Endothelial cell of hepatic sinusoid (primary cell): ENCODE measurements at regions not wholly inside any gene's neighbourhood (a gene's known extent, or its start where the extent isn't known, plus 50 kb on each side); places are given as distances from the start of the nearest gene placed in this dataset.

ENCODE experiments used
- in situ Hi-C: cut with HindIII; loops from 2 replicates; pipeline ENCODE4 v1.10.0; 2017; ENCODE audit warnings: low sequenced_read_pairs

DNA sequence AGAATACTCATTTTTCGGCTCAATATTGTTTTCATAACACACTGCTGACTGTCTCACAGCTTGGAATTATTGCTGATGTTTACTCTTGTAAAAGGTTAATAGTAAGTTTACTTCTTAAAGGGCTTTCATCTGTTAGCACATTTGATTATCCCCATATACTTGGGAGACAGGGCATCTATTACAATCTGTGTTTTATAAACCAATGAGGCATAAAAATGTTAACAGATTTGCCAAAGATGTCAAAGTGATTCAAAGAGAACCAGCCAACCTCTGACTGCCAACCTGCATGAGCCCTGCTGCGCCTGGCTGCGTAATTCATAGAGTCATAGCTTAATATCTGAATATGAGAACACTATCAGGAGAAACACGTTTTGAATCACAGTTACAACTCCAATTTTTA is 665.6 kb downstream of the TRIML1 start:
- in situ Hi-C loops: no loop called here

DNA sequence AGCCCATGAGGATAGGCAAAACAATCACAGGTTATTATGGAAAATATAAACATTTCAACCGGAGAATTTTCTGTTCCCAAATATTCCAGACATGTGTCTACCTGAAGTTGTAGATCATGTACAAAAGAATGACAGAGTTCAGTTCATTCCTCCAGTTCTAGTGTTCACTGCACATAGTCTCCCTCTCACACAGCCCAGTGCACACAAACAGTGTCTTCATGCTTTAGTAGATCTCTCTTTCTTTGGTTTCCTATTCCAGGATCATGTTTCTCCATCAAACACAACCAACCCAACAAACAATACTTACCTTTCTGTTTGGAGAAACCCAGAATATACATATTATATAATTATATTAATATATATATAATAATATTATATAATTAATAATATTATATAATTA is 671.9 kb downstream of the TRIML1 start:
- in situ Hi-C loops: no loop called here

DNA sequence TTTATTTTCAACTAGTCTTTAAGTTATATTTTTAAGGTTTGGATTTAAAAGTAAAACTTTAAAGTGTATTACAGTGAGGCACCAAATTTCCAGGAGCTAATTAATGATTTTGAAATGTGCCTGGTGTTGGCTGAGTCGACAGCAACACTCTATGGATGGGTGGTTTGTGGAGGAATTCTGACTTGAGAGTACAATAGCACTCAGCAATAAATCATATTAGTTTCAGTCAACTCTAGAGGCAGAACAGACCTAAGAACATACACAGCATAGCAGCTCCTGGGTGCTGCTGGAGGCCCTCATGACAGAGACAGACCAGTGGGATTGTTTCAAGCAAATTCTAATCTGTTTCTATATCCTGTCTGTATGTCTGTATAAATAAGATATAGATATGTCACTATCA is 673.4 kb downstream of the TRIML1 start:
- in situ Hi-C loops: no loop called here

DNA sequence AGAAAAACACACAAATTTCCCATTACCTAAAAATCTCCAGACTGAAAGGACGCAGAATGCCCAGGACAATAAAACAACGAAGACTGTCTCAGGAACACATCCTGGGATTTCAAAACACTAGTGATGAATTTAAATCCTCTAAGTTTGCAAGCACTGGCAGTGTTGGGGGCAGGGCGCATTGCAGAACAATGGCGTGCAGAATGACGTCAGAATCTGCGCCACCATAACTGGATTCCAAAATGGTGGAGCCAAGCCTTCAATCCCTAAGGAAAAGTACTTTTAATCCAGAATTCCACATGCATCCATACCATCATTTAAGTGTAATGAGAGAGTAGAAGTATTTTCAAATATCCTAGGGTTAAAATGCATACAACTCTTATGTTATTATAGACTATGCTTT is 679.1 kb downstream of the TRIML1 start:
- in situ Hi-C loops: no loop called here

DNA sequence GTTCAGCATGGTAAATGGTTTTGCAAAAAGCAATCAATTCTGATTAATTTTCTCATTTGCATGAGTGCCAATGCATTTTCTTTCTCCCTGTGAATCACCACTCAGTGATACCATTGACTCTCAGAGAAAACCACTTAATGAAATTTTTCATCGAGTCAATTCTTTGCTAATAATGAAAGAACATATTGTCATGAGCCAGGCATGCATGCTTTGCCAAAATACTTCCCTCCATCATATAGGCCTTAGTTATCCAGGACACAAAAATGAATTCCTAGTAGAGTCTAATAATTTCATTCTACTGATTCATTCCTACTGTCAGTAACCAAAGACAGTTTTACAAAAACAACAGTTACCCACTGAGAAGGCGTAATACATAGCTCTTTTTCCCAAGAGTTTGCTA is 680.0 kb downstream of the TRIML1 start:
- in situ Hi-C loops: no loop called here

DNA sequence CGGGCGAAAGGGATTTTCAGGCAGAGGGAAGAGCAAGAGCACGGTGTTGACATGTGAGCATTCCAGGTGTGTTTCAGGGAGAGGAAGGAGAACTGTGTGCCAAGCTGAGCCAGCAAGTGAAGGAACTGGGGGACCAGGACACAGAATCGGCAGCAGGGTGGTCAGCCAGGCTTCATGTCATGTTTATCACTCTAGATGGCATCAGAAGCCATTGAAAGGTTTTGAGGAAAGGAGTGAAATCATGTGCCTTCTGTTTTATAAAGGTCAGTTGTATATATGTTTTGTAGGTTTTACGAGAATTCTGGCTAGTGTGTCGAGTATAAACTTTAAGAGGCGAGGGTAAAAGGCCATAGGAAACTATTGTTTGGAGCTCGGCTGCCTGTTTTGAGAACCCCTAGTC is 682.3 kb downstream of the TRIML1 start:
- in situ Hi-C loops: no loop called here

DNA sequence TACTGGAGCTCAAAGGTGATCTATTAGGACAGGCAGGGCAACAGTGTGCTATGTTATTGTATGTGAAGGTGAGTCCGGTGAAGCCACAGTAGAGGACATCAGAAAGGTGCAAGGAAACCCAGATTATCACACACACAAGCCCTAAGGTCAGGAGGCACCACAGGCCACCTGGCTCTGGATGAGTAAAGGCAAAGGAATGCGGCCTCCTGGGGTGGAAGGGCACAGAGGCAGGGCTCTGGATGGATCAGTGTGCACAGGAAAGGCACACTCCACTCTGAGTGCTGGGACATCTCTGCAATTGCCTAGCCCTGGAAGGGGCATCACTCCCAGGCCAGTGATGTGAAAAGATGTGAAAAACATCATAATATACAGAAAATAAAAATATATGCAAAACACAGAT is 683.5 kb downstream of the TRIML1 start:
- in situ Hi-C loops: no loop called here

DNA sequence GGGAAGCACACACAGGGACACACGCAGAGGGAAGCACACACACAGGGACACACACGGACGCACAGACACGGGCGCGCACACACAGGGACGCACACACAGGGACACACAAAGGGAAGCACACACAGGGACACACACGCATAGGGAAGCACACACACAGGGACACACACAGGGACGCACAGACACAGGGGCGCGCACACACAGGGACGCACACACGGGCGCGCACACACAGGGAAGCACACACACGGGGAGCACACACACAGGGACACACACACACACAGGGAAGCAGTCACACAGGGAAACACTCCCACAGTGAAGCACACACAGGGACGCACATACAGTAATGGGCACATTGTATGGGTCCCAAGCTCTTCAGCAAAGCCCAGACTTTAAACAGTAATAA is 685.3 kb downstream of the TRIML1 start:
- in situ Hi-C loops: no loop called here

DNA sequence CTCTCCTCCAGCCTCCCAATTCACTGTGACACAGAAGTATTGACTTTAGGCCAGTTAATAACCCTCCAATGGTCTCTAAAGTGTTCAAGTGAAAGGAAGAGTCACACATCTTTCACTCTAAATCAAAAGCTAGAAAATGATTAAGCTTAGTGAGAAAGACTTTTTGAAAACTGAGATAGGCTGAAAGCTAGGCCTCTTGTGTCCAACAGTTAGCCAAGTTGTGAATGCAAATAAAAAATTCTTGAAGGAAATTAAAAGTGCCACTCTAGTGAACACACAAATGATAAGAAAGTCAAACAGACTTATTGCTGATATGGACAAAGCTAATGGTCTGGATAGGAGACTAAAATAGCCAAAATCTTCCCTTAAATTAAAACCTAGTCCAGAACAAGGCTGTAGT is 687.2 kb downstream of the TRIML1 start:
- in situ Hi-C loops: no loop called here

DNA sequence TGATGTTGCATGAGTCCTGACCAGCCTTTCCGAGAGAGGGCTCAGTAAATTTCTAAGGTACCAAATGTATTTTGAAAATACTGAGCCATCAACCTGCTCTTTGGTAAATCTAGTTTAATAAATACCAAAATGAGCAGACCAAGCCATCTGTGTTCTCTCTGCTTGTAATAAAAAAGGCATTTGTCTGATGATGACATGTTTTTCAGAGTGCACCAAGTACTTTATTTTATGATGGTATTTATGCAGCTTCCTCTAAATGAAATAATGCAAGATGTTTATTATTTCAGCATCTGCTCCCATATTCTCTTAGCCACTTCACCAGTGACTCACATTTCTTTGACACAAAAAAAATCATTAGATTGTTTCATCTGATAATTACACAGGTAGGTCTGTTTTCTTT is 700.5 kb downstream of the TRIML1 start:
- in situ Hi-C loops: no loop called here

DNA sequence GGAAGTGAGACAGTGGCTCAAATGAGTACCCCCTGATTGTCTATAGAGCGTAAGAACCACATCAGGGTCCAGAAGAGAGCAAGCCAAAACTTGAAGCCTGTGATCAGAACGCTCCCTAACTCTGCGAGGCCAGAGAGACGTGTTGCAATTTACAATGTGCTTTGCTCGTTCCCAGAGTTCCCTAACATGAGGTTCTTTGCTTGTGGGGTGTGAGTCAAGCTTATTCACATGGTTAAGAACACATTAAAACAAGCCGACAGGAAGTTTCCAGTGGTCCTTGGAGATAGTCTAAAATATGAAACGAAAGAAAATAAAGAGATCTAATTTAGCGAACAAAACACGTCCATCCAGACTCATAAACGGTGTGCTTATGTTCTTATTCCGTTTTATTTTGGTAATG is 702.3 kb downstream of the TRIML1 start:
- in situ Hi-C loops: no loop called here

DNA sequence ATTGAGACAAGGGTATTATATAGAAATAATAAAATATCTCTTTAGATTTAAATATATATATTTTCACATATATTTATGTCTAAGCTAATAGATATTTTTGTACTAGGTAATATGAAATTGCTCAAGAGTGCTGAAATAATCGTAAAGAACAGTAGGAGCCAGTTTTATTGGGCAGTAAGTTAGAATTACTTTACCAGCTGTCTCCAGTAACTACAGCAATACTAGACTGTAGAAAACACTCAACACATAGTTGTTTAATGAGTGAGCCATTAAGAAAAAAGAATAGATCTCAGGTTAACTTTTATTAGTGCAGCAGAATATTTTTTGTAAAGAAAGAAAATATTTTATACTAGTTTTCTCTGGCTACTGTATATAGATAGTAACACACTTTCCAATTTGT is 715.2 kb downstream of the TRIML1 start:
- in situ Hi-C loops: no loop called here

DNA sequence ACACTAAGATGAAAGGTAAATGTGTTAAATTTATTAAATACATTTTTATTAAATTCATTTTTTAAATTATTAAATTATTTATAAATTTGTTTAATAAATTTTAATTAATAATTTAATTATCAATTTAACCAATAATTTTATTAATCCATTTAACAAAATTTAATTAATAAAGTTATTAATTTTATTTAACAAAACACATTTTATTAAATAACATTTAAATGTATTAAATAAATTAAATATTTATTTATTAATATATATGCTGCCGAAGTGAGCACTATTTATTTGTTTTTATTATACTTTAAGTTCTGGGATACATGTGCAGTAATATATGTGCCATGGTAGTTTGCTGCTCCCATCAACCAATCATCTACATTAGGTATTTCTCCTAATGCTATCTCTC is 719.5 kb downstream of the TRIML1 start:
- in situ Hi-C loops: no loop called here

DNA sequence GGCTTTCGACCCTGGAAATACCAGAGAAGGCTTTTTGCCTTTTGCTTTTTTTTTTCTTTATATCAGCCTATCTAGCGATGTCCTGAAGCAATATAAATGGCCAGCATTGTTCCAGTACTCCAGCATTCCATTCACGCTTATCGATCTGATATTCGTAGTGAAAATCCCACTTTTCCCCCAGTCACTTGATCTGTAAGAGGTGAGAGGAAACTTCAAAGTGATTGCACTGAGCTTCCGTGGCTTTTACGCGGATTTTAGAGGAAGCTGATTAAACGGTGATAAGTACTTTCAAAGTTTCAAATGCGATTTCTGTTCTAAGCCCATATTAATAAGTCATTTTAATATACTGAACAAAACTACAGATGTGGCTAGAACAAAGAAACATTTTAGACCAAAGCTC is 725.5 kb downstream of the TRIML1 start:
- in situ Hi-C loops: no loop called here

DNA sequence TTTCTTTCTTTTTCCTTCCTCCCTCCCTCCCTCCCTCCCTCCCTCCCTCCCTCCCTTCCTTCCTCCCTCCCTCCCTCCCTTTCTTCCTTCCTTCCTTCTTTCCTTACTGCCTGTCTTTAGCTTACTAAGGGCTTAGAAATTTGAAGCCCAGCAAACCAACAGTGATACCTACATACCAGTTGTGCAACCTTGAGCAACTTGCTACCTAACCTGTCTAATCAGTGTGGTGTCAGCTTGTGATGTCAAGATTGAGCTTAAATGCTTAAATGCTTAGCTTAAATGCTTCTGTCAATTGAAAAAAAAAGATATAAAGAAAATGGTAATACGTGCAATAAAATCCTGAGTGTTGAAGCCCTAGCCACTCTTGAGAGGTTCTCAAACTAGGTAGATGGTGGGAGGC is 728.6 kb downstream of the TRIML1 start:
- in situ Hi-C loops: no loop called here

DNA sequence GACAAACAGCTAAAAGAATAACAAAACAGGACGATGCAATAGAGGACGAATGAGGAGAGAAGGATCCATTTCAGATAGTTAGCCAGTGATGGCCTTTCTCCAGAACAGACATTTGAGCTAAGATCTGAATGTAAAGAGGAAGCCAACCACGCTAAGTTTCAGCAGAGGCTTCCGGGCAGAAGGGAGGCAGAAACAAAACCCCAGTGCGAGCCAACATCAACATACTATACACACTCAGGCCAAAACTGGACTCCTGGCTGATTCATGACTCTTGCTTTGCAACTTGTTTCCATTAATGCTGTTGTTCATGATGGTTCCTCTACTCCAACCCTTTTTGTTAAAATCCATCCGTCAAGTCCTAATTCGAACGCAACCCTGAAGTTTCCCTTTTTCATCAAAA is 730.3 kb downstream of the TRIML1 start:
- in situ Hi-C loops: no loop called here

DNA sequence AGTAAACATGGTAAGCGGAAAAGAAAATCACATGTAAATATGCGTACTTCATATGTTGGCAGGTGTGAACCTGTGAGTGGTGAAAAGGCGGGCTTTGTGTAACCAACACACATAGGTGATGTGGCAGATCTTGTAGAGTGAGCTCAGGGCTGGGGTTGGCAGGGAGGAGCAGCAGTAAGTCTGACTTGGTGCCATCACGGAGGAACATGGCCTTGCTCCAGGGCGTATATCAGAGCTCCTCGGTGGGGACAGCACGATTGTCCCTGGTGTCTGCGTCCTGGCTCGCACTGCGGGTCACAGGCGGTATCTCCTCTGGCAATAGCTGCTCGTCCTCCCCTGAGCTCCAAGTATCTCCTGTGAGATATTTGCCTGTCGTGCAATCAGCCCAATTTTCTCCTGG is 733.6 kb downstream of the TRIML1 start:
- in situ Hi-C loops: no loop called here

DNA sequence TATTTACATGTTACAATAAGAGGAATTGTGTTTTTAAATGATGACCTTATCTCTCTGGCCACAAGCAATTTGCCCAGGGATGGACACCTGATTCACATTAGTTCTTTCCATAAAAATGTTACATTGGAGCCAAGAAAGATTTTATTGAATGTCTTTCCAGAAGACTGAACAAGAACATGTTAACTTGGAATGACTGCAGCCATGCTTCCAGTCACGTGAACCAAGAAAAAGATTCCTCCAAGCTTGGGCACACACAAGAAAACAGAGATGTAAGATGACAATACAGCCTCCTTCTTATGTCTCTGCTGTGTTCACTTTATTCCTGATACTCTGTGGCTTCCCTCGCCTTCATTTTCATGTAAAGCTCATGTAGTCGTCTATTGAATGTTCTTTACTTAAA is 737.6 kb downstream of the TRIML1 start:
- in situ Hi-C loops: no loop called here

DNA sequence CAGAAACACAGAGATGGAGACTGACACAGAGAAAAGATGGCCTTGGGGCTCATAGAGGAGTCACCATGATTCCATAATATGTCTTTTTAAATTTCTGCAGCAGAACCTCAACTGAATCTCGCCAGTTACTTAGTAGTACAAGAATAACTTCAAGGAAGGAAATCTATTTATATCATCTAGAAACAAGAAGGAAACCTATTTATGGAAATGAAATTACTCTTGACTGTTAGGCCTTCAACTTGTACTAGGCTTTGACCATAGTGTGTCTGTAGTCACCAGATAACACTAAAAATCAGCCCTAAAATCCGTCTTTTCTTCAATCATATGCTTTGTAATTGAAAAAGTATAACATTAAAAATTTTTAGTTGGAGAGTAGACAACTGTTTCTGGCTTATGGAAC is 740.4 kb downstream of the TRIML1 start:
- in situ Hi-C loops: no loop called here

DNA sequence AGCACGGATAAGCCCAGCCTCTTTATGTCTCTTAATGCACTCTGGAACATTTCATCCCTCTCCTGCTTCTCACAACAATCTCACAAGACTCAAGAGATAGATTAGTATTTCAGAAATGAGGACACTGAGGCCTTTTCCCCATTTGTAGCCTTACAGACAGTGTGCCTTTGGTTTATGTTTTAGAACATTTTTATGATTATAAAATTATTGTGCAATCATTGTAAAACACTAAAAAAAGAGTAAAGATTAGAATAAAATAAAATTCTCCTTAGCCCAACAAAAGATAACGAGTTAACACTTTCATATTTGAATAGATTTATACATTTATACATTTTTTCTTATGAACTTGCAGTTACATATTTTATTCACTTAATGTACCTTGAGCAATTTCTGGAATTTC is 748.7 kb downstream of the TRIML1 start:
- in situ Hi-C loops: no loop called here

DNA sequence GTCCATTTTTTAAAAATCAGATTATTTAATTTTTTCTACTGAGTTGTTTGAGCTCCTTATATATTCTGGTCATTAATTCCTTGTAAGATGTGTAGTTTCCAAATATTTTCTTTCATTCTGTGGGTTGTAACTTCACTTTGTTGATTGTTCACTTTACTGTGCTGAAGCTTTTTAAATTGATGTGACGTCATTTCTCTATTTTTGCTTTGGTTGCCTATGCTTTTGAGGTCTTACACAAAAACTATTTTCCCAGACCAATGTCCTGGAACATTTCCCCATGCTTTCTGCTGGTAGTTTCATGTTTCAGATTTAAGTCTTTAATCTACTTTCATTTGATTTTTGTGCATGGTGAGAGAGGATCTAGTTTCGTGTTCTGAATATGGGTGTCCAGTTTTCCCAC is 753.6 kb downstream of the TRIML1 start:
- in situ Hi-C loops: no loop called here

DNA sequence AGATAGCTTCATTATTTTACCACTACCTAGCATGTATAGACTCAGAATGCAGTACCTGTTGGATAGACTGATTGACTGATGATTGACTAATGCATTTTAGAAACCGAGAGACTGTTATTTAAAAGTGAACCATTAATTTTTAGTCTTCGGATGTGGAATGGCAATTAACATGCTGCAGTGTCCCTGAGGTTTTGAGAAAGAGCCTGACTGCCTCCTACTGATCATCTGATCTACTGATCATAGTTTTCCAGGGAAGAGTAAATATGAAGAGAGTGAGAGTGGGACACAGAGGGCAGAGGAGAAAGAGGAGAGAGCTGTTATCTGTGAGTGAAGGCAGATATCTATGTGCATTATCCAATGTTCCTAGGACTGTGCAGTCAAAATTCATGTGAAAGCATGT is 764.7 kb downstream of the TRIML1 start:
- in situ Hi-C loops: no loop called here

DNA sequence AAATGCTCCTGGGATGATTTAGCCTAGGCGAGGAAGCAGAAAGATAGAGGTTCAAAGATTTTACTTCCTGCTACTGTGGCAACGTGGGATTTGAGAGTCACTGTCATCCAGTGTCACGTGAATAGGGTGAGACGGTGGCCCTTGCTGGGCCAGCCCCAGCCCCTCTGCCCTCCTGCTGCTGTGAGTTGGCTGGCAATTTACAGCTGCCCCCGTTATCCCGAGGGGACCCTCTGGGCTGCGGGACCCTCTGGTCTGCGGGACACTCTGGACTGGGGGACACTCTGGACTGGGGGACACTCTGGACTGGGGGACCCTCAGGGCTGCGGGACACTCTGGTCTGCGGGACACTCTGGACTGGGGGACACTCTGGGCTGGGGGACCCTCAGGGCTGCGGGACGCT is 765.4 kb downstream of the TRIML1 start:
- in situ Hi-C loops: no loop called here

DNA sequence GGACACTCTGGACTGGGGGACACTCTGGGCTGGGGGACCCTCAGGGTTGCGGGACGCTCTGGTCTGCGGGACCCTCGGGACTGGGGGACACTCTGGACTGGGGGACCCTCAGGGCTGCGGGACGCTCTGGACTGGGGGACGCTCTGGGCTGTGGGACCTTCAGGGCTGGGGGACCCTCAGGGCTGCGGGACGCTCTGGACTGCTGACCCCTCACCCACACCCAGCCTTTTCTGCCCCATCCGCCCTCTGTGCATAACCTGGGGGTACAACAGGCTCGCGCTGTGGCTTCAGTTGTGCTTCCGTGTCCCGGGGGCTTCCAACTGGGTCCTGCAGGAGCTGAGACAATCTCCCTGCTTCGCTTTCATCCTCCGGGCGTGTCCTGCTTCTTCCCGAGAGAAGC is 766.0 kb downstream of the TRIML1 start:
- in situ Hi-C loops: no loop called here
